Stimulated activated effector memory CD8-positive, alpha-beta T cell treated with anti-CD3 and anti-CD28 coated beads, Interleukin-12 subunit alpha, Interleukin-12 subunit beta, amount 100 ng/mL, for 72 hours (primary cell): ENCODE measurements at regions not wholly inside any gene's neighbourhood (a gene's known extent, or its start where the extent isn't known, plus 50 kb on each side); places are given as distances from the start of the nearest gene placed in this dataset.
"Not testable (repeated sequence)": the region's sequence is repeated elsewhere in the genome, so short reads cannot be mapped to it uniquely, and the experiment has no call there.

Source experiments
- ATAC-seq: fragments of 150-1000 bp; cut with Tn5 transposase; 2 replicates; pipeline ENCODE4 v1.10.0; 2021
- DNase-seq, 2 donors: peaks; one replicate each; pipeline ENCODE4 v3.0.0; 2021 to 2022; ENCODE audit warnings: low spot score in 2 of 2
- H3K27ac Mint-ChIP-seq: one replicate; pipeline ENCODE4 v1.8.0; 2022; ENCODE audit warnings: mild to moderate bottlenecking, mixed read lengths
- H3K36me3 Mint-ChIP-seq: one replicate; pipeline ENCODE4 v1.8.0; 2022; ENCODE audit warnings: mild to moderate bottlenecking, mixed read lengths
- H3K4me1 Mint-ChIP-seq: one replicate; pipeline ENCODE4 v1.8.0; 2022; ENCODE audit warnings: mixed read lengths
- H3K4me3 Mint-ChIP-seq: one replicate; pipeline ENCODE4 v1.8.0; 2022; ENCODE audit warnings: mild to moderate bottlenecking, mixed read lengths
- H3K9me3 Mint-ChIP-seq: one replicate; pipeline ENCODE4 v1.8.0; 2022; ENCODE audit warnings: mixed read lengths

GRCh38 chr1:189616893-189617292 lies 860.8 kb downstream of the BRINP3 start:
- DNase-seq (no peak), ATAC-seq (no peak)
- H3K9me3 Mint-ChIP-seq = peaks cover 9% of the 10 kb centered on the region
- H3K27ac Mint-ChIP-seq = no peak overlapping the region
- no peaks in the 10 kb centered on the region for H3K36me3 Mint-ChIP-seq
- no peak overlapping the region for H3K4me3 Mint-ChIP-seq
- H3K4me1 Mint-ChIP-seq = no peaks in the 10 kb centered on the region

- no peak for DNase-seq
- H3K36me3 Mint-ChIP-seq = no peaks in the 10 kb centered on the region
- H3K27ac Mint-ChIP-seq = no peak overlapping the region
- no peaks in the 10 kb centered on the region for H3K4me1 Mint-ChIP-seq
- ATAC-seq = no peak
- no peak overlapping the region for H3K4me3 Mint-ChIP-seq
- H3K9me3 Mint-ChIP-seq = peaks cover 19% of the 10 kb centered on the region
Observed at GRCh38 chr1:189619682-189620332, 857.9 kb downstream of the BRINP3 start.

DNA sequence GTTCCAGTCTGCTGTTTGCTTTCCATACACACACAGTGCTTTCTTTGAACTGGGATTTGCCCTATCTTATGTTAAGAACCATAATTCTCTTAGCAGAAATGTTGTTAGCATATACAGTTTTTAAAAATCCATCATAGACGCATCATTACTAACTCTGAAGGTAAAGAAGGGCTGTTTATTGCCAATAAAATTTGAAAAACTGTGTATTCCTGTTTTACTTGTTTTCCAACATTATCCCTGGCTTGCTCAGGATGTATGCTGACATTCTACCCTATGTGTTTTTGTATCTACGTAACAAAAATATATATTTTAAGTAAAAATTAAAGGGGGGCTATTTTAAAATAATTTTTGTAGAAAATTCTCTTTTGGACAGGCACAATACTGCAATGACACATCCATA lies 857.2 kb downstream of the BRINP3 start:
- Mint-ChIP-seq H3K4me1 (no peaks in the 10 kb centered on the region), H3K36me3 (no peaks in the 10 kb centered on the region), H3K9me3 (peaks cover 22% of the 10 kb centered on the region), H3K27ac (no peak overlapping the region), H3K4me3 (no peak overlapping the region)
- ATAC-seq (no peak), DNase-seq (no peak)

DNA sequence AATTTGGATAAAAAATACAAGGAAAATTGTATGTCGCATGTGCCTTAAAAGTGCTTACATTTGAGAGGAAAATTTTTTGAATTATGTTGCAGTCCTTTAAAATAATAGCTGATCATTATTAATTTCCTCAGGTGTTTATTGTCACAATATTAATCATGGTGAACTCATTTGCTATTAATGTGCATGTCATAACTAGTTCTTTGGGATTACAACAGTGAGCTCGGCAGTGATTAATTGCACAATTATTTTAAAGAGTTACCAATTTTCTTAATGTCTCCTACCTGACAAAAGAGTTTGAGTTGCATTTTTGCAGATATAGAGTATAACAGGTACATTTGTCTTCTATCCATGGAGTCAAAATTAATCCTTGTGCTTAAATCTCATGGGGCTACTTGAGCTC lies 854.3 kb downstream of the BRINP3 start:
- DNase-seq (no peak), ATAC-seq (no peak)
- no peaks in the 10 kb centered on the region for H3K36me3 Mint-ChIP-seq
- peaks cover 25% of the 10 kb centered on the region for H3K9me3 Mint-ChIP-seq
- no peak overlapping the region for H3K27ac Mint-ChIP-seq
- H3K4me3 Mint-ChIP-seq = no peak overlapping the region
- no peaks in the 10 kb centered on the region for H3K4me1 Mint-ChIP-seq

DNA sequence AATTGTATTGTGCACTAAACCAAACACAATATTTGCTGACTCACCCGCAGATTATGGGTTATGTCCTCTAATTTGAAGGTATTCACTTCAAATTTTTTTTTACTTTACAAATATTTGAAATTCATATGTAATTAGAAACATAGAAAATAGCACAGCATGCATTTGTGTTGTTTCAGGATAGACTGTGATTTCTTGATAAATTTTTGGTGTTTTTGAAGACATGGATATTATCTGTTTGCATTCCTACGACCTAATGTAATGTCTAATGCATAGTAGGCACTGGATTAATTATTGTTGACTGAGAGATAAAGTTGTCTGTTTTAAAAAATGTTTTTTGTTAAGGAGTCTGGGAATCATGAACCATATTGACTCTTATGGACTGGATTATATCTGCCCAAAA lies 850.2 kb downstream of the BRINP3 start:
- Mint-ChIP-seq H3K27ac (no peak overlapping the region), H3K4me3 (no peak overlapping the region), H3K9me3 (peaks cover 24% of the 10 kb centered on the region), H3K4me1 (no peaks in the 10 kb centered on the region), H3K36me3 (no peaks in the 10 kb centered on the region)
- DNase-seq = no peak
- ATAC-seq = no peak

- ATAC-seq = no peak
- no peak for DNase-seq
- H3K4me3 Mint-ChIP-seq = no peak overlapping the region
Observed at GRCh38 chr1:189628857-189629256, 848.8 kb downstream of the BRINP3 start.

GRCh38 chr1:189633658-189634057 lies 844.0 kb downstream of the BRINP3 start:
- peaks cover 8% of the 10 kb centered on the region for H3K9me3 Mint-ChIP-seq
- ATAC-seq (no peak), DNase-seq (no peak)
- H3K4me1 Mint-ChIP-seq = no peaks in the 10 kb centered on the region
- no peak overlapping the region for H3K4me3 Mint-ChIP-seq
- no peak overlapping the region for H3K27ac Mint-ChIP-seq
- H3K36me3 Mint-ChIP-seq = no peaks in the 10 kb centered on the region

More at GRCh38 chr1:189628857-189629256, 848.8 kb downstream of the BRINP3 start:
- Mint-ChIP-seq H3K27ac (no peak overlapping the region), H3K36me3 (no peaks in the 10 kb centered on the region), H3K4me1 (no peaks in the 10 kb centered on the region), H3K9me3 (peaks cover 23% of the 10 kb centered on the region)

- peaks cover 11% of the 10 kb centered on the region for H3K9me3 Mint-ChIP-seq
Observed at GRCh38 chr1:189637041-189637440, 840.6 kb downstream of the BRINP3 start.

GRCh38 chr1:189644156-189644555 lies 833.5 kb downstream of the BRINP3 start:
- ATAC-seq, H3K4me1 Mint-ChIP-seq, H3K36me3 Mint-ChIP-seq, H3K27ac Mint-ChIP-seq, DNase-seq, H3K4me3 Mint-ChIP-seq: not testable (repeated sequence)
- H3K9me3 Mint-ChIP-seq = peaks cover 16% of the 10 kb centered on the region

More at GRCh38 chr1:189637041-189637440, 840.6 kb downstream of the BRINP3 start:
- ATAC-seq (no peak), DNase-seq (no peak)
- Mint-ChIP-seq H3K4me1 (no peaks in the 10 kb centered on the region), H3K4me3 (no peak overlapping the region), H3K27ac (no peak overlapping the region), H3K36me3 (no peaks in the 10 kb centered on the region)

DNA sequence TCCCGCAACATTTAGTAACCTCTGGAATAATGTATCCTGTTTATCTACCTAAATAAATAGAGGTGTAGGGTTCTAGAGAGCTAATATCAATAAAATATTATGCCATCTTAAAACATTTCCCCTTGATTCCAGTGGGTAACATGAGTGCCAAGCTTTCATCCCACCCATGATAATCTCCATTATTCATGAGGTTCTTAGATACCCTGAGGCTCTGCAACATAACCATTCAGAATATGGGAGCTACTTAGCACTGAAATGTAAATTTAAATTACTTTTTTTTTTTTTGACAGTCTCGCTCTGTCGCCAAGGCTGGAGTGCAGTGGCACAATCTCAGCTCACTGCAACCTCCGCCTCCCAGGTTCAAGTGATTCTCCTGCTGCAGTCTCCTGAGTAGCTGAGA lies 832.7 kb downstream of the BRINP3 start:
- no peak for ATAC-seq
- H3K36me3 Mint-ChIP-seq = no peaks in the 10 kb centered on the region

DNA sequence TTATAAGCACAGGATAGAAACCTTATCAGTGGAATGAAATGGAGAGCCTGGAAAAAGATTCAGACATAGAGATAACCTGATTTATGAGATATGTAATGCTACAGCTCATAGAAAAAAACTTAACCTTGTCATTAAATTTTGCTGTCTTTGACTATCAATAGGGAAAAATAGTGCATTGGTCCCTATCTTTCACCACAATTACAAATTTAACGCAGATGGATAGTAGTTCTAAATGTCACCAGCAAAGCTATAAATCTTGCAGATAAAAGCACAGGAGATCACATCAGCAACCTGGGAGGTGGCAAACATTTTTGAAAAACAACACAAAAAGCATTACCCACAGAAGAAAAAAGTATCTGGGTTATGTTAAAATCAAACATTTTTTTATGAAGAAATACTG lies 831.6 kb downstream of the BRINP3 start:
- Mint-ChIP-seq H3K27ac (no peak overlapping the region), H3K4me1 (no peaks in the 10 kb centered on the region), H3K36me3 (no peaks in the 10 kb centered on the region), H3K4me3 (no peak overlapping the region), H3K9me3 (peaks cover 13% of the 10 kb centered on the region)
- DNase-seq = no peak
- ATAC-seq = no peak

More for the DNA sequence above, 832.7 kb downstream of the BRINP3 start:
- H3K27ac Mint-ChIP-seq = no peak overlapping the region
- DNase-seq = no peak
- no peaks in the 10 kb centered on the region for H3K4me1 Mint-ChIP-seq
- H3K9me3 Mint-ChIP-seq = peaks cover 15% of the 10 kb centered on the region
- no peak overlapping the region for H3K4me3 Mint-ChIP-seq

GRCh38 chr1:189654906-189655305 lies 822.8 kb downstream of the BRINP3 start:
- ATAC-seq = no peak
- no peak for DNase-seq
- peaks cover 14% of the 10 kb centered on the region for H3K9me3 Mint-ChIP-seq
- H3K4me3 Mint-ChIP-seq = no peak overlapping the region
- H3K27ac Mint-ChIP-seq = no peak overlapping the region
- no peaks in the 10 kb centered on the region for H3K4me1 Mint-ChIP-seq
- H3K36me3 Mint-ChIP-seq = no peaks in the 10 kb centered on the region

GRCh38 chr1:189656628-189657530 lies 820.8 kb downstream of the BRINP3 start:
- Mint-ChIP-seq H3K4me3 (no peak overlapping the region), H3K4me1 (no peaks in the 10 kb centered on the region), H3K36me3 (no peaks in the 10 kb centered on the region), H3K27ac (no peak overlapping the region), H3K9me3 (peaks cover 14% of the 10 kb centered on the region)
- DNase-seq (no peak), ATAC-seq (no peak)

DNA sequence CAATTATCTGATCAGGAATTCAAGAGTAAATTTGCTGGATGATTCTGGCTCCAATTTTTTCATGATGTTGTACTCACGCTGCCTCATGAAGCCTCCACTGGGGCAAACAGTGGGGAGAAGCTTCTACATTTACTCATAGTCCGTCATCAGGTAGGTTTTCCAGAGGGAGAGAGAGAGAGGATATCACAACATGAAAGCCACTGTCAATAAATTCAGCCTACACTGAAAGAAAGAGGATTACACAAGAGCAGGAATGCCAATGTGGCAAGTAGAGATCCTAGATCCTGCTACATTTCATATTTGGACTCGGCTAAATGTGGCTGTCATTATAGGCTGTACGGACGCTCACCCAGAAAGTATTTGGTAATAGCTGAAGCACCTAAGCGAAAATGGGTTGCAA lies 819.9 kb downstream of the BRINP3 start:
- Mint-ChIP-seq H3K4me3 (no peak overlapping the region), H3K9me3 (peaks cover 16% of the 10 kb centered on the region), H3K27ac (no peak overlapping the region), H3K36me3 (no peaks in the 10 kb centered on the region), H3K4me1 (no peaks in the 10 kb centered on the region)
- DNase-seq = no peak
- ATAC-seq = no peak

DNA sequence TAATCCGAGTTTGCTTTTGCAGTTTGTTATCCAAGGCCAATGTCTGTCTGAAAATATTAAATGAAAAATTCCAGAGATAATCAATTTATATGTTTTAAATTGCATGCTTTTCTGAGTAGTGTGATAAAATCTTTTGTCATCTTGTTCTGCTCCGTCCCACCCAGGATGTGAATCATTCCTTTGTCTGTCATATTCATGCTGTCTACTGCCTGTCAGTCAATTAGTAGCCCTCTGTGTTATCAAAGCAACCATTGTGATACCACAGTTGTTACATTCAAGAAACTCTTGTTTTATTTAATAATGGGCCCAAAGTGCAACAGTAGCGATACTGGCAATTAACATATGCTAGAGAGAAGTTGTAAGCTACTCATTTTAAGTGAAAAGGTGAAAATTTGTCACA lies 819.3 kb downstream of the BRINP3 start:
- peaks cover 16% of the 10 kb centered on the region for H3K9me3 Mint-ChIP-seq
- DNase-seq (no peak), ATAC-seq (no peak)
- no peaks in the 10 kb centered on the region for H3K4me1 Mint-ChIP-seq
- H3K36me3 Mint-ChIP-seq = no peaks in the 10 kb centered on the region
- H3K27ac Mint-ChIP-seq = no peak overlapping the region
- H3K4me3 Mint-ChIP-seq = no peak overlapping the region

- no peak for DNase-seq
Observed at GRCh38 chr1:189659731-189660130, 817.9 kb downstream of the BRINP3 start.

More at GRCh38 chr1:189659731-189660130, 817.9 kb downstream of the BRINP3 start:
- peaks cover 10% of the 10 kb centered on the region for H3K9me3 Mint-ChIP-seq
- ATAC-seq = no peak
- no peaks in the 10 kb centered on the region for H3K4me1 Mint-ChIP-seq
- no peak overlapping the region for H3K27ac Mint-ChIP-seq
- H3K4me3 Mint-ChIP-seq = no peak overlapping the region
- no peaks in the 10 kb centered on the region for H3K36me3 Mint-ChIP-seq
